AG04449 (cell line): ENCODE measurements at regions not wholly inside any gene's neighbourhood (a gene's known extent, or its start where the extent isn't known, plus 50 kb on each side); places are given as distances from the start of the nearest gene placed in this dataset.

ENCODE experiments used
- CTCF ChIA-PET: fragments of 350-600 bp; formaldehyde crosslinking; extraction: SDS; loops from one replicate; lab custom pipeline; 2021; ENCODE audit warnings: antibody characterized with exemption; lab: Yijun Ruan, JAX
- POLR2A ChIA-PET: fragments of 400-600, 350-600 bp; formaldehyde crosslinking; extraction: SDS; loops from one replicate; lab custom pipeline; 2020; ENCODE audit warnings: antibody characterized with exemption, inconsistent platforms; lab: Yijun Ruan, JAX
- DNase-seq: peaks from one replicate; pipeline ENCODE4 v3.0.0-alpha.2; 2010; ENCODE audit warnings: low read depth, low spot score
- H3K4me3 ChIP-seq: 2 replicates; pipeline ENCODE4 v1.5.1; 2011; ENCODE audit warnings: low read depth, mild to moderate bottlenecking, control low read depth, low read length
- CTCF ChIP-seq: IDR thresholded peaks from one replicate; pipeline ENCODE4 v1.5.1; 2011; ENCODE audit warnings: mild to moderate bottlenecking, moderate library complexity, low read length, control low read depth, inconsistent platforms; ENCODE audit not compliant: insufficient read depth; ENCODE audit errors: missing control alignments

- no peak for DNase-seq
- no peak for TF ChIP-seq CTCF
- no peak overlapping the region for H3K4me3 ChIP-seq
- CTCF ChIA-PET: interaction anchor here (1.4 kb wide), 1 partner anchor 682 kb away, joined by 3 read pairs; the partner anchor contains the start of gene JAG1
- POLR2A ChIA-PET: no interaction called here
Measured at GRCh38 chr20:11356061-11356460, 561.6 kb upstream of the BTBD3 start.

DNA sequence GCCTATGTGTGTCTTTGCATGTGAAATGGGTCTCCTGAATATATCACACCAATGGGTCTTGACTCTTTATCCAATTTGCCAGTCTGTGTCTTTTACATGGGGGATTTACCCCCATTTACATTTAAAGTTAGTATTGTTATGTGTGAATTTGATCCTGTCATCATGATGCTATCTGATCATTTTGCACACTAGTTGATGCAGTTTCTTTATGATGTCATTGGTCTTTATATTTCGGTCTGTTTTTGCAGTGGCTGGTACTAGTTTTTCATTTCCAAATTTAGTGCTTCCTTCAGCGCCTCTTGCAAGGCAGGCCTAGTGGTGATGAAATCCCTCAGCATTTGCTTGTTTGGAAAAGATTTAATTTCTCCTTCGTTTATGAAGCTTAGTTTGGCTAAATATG, 555.2 kb upstream of the BTBD3 start:
- H3K4me3 ChIP-seq: no peak overlapping the region
- ChIA-PET POLR2A (no interaction called here), CTCF (no interaction called here)
- TF ChIP-seq CTCF: no peak
- no peak for DNase-seq

DNA sequence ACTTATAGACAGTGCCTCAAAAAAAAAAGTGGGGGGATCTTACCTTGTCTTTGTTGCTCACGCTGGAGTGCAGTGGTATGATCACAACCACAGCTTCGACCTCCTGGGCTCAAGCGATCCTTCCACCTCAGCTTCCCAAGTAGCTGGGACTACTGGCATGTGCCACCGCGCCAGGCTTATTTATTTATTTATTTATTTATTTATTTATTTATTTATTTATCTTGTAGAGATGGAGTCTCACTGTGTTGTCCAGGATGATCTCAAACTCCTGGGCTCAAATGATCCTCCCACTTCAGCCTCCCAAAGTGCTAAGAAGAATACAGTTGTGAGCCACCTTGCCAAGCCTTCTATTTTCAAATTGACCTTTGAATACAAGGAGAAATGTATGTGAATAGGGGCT, 553.0 kb upstream of the BTBD3 start:
- ChIA-PET CTCF (no interaction called here), POLR2A (no interaction called here)
- TF ChIP-seq CTCF: no peak
- DNase-seq: no peak
- H3K4me3 ChIP-seq: no peak overlapping the region

- no peak for TF ChIP-seq CTCF
- POLR2A ChIA-PET: no interaction called here
- no peak overlapping the region for H3K4me3 ChIP-seq
- peak; percentile 45 for DNase-seq
- CTCF ChIA-PET: no interaction called here
Measured at GRCh38 chr20:11366660-11367059, 551.0 kb upstream of the BTBD3 start.

GRCh38 chr20:11368499-11368898, 549.2 kb upstream of the BTBD3 start:
- no peak for DNase-seq
- no peak for TF ChIP-seq CTCF
- no peak overlapping the region for H3K4me3 ChIP-seq
- POLR2A ChIA-PET: no interaction called here
- CTCF ChIA-PET: no interaction called here

GRCh38 chr20:11368965-11369711, 548.6 kb upstream of the BTBD3 start:
- ChIA-PET CTCF (no interaction called here), POLR2A (no interaction called here)
- no peak for DNase-seq
- H3K4me3 ChIP-seq: no peak overlapping the region
- no peak for TF ChIP-seq CTCF
